NCI-H524 treated with DMSO at 0.1 percent for 48 hours (cell line): ENCODE measurements at regions not wholly inside any gene's neighbourhood (a gene's known extent, or its start where the extent isn't known, plus 50 kb on each side); places are given as distances from the start of the nearest gene placed in this dataset.

Experiments
- DNase-seq: peaks from one replicate; lab custom pipeline; 2025; lab: John Stamatoyannopoulos, UW

DNA sequence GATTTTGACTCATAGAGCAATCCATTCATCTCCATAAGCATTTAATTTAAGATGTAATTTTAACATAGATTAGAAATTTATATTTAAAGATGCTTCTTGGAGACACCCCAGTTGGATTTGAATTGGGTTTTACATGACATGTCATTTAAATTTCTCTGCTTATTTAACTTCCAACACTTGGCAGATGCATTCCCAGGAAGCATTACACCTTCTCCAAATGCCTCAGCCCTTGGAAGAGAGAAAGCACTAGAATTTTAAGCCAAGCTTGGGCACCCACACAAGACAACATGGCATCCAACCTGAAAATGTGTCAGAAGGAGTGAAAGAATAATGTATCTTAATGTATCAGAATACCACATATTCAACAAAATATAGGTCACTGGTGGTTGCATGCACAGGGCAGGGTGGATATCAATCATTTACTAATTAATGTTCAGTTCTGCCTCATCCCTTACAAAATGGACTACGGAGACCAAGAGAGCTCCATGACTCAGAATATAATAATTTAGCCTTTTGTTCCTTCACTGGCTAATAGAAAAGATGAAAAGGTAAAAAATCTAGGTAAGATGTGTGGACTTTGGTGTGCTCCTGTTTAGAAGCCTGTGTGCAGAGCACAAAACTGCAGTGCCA is 541.7 kb upstream of the SORCS1 start:
- no peak for DNase-seq

DNA sequence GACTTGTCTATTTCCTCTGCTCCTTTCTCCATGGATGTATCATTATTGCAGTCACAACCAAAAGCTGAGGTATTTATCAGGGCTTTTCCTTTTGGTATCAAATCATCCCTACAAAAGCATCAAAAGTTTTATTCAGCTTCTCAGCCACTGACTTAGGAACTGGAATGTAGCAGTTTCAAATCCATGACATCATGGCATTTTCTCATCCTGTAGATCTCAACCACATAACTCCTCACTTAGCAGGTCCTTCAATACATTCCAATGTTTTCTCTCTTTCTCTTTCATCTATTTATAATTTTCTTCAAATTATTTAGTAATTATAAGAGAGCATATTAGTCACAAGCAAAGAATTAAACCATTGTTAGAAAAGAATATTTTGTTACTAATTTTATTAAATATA is 537.4 kb upstream of the SORCS1 start:
- no peak for DNase-seq

DNA sequence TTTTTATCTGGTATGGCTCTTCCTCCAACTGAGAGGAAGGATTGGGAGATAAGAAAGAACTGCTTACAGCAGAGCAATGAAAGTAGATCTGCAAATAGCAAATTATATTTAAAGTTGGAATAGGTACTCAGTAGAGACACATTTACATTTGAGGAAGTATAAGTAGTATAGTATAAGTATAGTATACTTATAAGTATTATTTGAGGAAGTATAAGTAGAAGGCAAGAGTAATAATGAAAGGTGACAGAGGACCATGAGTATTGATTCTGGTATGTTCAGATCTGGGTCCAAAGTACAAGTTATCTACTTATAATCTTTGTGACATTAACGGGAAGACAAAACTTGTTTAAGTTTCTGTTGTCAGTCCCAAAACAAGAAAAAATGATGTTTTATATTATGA is 527.6 kb upstream of the SORCS1 start:
- DNase-seq, result no peak

DNA sequence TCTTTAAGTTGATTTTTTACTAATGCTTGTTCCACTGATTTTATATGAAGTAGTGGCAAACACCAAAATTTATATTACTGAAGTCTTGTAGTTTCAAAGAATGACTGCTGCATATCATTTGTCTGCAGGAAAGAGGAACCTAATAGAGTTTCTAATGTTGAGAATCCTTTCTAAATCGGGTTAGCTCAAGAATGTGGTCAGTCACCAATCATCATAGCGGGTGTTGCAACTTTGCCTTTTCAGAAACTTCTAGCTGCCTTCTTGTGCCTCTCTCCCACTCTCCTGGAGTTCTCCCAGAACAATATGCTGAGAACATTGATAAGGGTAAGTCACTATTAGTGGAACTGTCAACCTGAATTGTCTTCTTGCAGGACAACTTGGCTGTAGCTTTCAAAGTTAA is 524.8 kb upstream of the SORCS1 start:
- no peak for DNase-seq

DNA sequence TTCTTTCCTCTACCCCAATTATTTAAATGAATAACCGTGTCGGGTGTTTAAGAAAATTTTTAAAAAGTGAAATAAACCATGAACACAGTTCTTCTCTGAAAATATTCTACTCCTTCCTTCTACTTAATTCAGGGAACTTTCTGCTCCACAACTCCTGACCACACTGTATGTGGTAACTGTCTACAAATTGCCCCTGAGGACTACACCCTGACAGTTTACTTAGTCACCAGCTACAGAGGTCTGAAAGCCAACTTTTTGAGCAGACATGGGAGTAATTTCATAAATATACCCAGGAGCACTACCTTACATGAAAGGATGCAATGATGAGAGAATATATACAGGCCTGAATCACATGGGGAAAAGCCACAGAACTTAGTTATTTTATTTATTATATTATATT is 523.2 kb upstream of the SORCS1 start:
- DNase-seq, result no peak

DNA sequence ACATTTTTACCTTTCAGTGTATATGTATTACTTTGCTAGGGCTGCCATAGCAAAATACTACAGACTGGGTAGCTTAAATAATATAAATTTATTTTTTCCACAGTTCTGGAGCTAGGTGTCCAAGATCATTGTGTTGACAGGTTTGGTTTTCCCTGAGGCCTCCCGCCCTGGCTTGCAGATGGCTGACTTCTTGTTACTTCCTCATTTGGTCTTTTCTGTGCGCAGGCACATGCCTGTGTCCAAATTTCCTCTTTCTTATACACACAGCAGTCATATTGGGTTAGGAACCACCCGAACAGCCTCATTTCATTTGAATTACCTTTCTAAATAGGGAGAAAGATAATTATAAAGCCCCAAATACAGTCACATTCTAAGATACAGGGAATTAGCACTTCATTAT is 521.6 kb upstream of the SORCS1 start:
- DNase-seq, result no peak

DNA sequence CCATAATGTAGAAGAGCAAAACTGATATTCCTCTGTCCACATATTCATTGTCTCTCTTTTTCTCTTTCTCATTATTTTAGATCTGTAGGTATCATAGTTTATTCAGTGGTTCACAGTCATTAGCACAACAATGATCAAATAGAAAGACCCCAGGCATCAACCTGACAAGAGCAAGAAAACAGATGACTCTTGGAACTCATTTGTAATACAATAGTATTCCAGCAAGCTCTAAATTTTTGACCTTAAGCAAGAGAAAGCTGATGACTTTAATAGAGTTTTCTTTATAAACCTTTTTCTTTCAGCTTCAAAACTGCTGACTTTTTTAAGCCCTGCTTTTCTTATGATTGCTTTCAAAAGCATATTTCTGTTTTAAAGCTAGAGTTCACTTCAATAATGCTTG is 507.5 kb upstream of the SORCS1 start:
- DNase-seq, result no peak

DNA sequence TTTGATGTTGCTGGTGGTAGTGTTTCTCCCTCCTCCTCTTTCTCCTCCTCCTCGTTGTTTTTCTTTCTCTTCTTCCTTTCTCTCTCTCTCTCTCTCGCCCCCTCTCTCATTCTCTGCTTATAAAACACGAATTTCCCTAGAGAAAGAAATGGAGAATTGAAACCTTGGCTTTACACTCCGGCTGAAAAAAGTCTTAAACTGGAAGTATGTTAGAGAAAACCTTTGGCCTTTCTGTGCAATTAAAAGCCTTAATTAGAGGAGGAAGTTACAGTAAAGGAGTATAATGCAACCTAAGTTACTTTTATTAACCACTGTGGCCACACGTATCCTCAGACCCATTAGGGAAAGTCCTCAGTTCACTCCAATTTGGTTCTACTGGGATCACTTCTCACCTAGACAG is 501.7 kb upstream of the SORCS1 start:
- DNase-seq, result no peak

DNA sequence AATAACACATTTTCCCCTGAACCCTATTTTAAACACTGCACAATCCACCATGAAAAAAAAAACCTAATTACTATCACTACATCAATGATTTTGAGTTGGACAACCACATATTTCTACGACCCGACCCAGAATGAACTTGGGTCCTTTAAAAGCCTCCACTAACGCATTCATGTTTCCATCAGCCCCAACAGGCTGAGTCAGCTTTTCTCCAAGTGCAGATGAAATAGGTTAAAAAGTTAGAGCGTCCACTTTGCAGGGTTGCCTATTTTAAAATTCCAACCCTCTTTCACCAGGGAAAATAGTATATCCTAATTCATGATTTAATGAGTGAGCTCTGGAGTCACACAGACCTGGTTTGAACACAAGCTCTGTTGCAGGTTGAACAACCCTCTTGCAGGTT is 501.0 kb upstream of the SORCS1 start:
- DNase-seq, result no peak

DNA sequence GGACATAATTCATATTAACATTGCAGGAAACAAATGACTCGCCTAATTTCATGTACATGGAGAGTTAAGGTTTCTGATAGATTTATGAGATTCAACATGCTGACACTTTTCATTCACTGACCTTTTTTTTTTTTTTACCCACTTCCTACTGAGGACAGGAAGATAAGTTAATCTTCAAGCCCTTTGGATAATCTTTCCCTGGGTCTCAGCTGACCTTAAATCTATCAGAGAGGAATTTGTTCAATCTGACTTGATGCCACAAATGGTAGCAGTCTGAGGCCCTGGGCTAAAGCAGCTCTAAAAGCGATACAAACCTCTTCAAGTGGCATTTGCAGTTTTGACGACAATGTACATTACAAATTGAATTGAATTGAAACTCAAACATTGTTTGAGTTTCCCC is 493.3 kb upstream of the SORCS1 start:
- no peak for DNase-seq

DNA sequence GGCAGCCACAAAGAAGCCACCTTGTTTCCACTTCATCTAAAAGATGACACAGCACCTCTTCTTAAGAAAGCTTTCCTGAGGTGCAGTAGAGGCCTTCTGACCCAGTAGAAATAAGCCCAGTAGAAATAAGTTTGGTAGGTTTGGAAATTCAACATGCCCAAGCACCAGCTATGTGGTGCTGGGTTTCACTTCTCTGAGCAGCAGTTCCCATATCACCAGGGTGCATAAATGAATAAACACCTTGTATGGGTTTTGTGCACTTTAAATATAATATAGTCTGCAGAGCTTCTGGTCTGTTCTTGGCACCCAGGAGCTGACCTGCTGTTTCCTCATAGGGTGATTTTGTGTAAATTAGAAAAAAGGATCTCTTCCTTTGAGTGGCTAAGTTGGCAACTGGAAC is 492.4 kb upstream of the SORCS1 start:
- DNase-seq, result no peak

DNA sequence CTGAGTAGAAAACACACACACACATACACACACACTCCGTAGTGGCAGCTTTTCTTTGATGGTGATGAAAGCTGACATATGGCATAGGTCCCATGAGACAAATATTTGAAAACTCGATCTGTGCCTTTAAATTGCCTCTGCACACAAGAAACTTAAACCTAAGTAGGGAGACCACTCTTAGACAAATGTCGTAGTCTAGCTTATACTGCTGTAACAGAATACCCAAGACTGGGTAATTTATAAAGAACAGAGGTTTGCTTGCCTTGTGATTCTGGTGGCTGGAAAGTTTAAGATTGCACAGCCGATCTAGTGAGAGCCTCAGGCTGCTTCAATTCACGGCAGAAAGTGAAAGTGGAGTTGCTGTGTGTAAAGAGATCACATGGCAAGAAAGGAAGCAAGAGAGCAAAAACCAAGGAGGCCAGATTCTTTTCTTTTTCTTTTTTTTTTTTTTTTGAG is 489.4 kb upstream of the SORCS1 start:
- peak; percentile 0 for DNase-seq

DNA sequence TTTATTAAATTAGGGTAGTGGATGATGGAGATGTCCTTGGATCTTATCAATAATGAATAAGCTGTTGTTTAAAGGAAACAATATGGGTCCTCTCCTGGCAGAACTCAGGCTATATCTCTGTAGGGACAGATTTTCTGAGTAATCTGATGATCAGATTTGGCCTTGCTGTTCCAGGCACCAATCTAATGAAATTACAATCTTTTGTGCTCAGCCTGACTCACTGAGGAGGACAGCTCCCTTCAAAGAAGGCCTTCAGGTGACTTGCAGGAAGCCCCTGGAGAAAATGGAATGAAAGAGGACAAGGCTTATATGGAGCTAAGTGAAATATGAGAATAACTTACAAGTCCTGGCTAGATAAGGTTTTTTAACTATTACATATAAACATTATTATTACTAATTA is 486.4 kb upstream of the SORCS1 start:
- no peak for DNase-seq

DNA sequence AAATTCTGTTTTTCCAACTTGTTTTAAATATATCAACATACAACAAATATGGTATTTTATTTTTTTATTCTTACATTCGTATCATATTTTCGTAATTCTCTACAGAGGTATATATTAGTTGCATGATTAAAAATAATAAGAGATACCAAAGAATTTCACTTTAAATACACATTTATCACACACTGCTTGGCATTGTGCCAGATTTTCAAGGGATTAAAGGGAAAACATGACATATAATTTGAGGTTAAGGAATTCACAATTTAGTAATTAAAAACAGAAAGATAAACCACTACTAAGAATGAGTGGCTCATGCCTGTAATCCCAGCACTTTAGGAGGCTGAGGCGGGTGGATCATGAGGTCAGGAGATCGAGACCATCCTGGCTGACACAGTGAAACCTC is 484.7 kb upstream of the SORCS1 start:
- no peak for DNase-seq

DNA sequence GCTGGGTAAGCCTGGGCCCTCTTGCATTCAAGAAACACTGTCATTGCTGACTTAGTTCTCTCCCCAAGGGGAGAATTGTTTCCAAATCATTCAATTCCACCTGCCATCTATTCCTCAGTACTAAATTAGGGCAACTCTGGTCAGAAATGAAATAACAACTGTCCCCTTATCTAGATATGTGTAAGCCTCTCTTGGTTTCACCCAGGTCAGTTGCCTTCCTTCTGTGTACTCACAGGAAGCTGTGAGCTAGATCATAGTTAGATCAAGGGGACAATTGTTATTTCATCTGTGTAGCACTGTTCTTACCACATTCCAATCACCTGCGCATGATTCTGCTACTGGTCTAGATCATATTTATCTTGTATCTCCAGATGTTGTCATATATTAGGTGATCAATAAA is 483.0 kb upstream of the SORCS1 start:
- no peak for DNase-seq

DNA sequence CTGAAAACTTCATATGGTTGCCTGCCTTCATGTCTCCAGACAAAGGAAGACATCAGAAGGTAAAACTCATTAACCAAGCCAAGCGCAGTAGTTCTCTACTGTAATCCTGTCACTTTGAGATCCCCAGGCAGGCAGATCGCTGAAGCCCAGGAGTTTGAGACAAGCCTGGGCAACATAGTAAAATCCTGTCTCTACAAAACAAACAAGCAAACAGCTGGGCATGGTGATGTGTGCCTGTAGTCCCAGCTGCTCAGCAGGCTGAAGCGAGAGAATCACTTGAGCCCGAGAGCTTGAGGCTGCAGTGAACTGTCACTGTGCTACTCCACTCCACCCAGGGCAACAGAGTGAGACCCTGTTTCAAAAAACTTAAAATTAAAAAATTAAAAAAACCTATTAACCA is 467.4 kb upstream of the SORCS1 start:
- no peak for DNase-seq

DNA sequence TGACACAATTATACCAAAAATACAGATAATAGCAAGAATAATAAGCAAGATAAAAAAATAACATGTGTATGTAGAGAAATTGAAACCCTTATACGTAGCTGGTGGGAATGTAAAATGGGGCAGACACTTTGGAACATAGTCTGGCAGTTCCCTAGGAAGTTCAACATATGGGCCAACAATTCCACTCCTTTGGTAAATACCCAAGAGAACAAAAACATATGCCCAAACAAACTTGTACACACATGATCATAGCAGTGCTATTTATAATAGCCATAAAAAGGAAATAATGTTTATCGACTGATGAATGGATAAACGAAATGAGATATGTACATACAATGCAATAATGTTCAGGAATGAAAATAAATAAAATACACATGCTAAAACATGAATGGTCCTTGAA is 462.4 kb upstream of the SORCS1 start:
- no peak for DNase-seq

DNA sequence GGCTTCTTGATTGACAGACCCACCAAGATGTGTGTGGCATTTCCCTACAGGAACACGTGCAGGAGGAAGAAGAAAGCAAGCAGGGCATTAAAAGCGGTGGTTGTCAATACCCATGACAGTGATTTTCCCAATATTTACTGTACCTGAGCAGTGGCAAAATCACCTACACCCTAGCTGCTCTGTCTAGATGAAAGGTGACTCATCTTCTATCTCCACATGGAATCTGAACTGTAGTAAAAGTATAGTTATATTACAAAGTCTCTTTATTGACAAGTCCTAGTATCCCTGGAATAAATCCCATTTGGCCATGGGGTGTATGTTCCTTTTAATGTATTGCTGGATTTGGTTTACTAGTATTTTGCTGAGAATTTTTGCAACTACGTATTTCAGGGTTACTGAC is 458.8 kb upstream of the SORCS1 start:
- no peak for DNase-seq

DNA sequence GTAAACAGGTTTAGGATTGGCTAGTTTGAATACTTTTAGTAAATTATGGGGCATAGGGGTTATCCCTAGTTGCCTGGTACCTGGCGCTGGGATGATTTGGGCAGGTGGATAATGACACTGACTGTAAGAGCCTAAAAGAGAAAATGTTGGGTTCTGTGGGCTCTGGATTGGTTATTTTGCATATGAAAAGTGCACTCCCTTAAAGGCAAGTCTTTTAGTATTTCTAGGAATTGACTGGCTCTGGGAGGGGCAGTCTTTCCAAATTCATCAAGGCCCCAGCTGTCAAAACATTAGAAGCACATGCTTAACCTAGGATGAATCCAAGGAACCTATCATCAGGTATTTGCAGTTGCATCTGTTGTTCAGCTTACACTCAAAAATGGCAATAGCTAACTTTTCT is 454.6 kb upstream of the SORCS1 start:
- DNase-seq, result no peak

DNA sequence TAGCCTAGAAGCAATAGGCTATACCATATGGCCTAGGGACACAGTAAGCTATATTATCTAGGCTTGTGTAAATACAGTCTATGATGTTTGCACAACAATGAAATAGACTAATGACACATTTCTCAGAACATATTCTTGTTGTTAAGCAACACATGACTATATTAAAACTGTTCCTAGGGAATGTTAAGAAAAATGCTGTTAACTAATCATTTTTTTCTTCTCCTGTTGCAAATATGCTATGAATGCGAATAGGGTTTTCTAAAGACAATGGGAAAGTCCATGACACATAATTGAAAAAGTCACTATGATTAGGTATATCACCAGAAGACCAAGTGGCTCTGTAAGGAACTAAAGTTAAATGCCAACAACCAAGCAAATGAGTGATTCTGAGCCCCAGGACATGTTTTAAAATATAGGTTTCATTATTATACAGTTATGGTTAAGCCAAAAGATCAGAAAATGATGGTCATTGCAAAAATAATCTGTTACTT is 454.0 kb upstream of the SORCS1 start:
- DNase-seq, result no peak

DNA sequence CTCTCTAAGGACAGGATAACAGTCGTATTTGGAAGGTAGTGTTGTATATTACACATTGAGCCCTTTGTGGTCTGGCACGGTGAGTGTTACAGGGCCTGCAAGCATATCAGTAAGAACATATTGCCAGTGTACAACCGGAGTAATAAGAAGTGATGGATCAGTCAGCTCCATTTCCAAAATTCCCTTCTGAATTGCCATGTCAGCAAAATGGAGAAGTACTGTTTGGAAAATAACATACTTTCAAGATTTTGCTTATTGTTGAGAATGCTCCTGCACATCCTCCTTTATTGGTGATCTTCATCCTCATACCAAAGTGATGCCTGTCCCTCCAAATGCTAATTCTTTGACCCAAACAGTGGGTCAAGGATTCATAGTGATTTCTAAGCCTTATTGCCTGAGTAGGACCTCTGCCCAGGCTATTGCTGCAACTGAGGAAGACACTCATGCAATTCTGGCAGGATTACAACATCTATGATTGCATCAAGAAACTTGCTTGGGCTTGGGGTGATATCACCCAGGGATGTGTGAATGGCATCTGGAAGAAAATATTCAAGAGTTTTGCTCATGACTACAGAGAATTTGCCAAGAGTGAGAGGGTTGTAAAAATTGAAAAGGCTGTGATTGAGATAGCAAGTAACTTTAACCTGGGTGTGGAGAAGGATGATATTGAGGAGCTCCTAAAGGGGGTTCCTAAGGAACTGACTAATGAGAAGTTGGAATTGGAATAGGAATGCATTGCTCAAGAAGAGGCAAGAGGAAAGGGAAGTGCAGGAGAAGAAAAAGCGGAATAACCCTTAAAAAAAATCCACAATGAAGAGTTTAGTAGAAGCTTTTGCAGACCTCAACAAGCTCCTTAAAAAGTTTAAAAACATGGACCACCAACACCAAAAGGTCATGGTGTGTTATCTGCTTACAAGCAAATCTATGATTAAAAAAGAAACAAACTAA is 452.2 kb upstream of the SORCS1 start:
- DNase-seq, result no peak

DNA sequence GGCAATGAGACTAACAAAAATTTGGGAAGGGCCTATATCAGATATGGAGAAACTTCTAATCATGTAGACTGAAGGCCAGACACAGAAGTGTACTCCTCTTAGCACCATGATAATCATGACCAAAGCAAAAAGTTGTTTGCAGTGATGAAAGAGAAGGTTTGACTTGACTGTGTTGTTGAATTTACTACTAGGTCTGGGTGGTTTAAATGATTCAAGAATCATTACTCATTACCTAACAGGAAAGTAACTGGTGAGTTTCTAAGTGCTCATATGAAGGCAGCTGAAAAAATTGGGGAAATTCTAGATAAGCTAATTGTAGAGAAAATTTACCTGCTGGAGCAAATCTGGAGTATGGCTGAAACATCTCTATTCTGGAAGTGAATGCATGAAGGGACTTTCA is 451.5 kb upstream of the SORCS1 start:
- DNase-seq, result no peak

DNA sequence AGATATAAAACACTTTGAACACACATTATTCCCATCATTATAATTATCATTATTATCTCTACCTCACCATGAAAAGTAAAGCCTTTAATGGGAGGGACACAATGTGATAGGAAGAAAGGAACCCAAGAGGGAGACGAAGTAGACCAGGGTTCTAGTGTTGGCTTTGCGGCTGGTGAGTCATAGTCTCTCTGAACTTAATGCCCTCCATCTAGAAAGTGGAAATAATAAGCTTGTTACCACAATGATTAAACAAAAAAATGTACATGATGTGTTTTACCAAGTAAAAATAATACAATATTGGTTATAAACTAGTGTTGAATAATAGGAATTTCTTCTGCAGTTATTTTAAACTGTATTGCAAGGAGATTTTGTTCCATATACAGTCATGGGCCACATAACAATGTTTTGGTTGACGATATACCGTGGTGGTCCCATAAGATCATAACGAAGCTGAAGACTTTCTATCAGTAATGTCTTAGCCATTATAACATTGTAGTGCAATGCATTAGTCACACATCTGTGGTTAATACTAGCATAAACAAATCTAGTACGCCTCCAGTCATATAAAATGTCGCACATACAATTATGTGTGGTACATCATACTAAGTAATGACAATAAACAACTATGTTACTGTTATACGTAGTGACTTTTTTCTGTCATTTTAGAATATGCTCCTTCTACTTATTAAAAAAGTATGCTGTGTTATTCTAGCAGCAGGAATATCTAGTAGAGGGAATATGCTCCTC is 450.6 kb upstream of the SORCS1 start:
- no peak for DNase-seq
